Activated CD8-positive, alpha-beta T cell treated with anti-CD3 and anti-CD28 coated beads for 36 hours (primary cell): ENCODE measurements at regions not wholly inside any gene's neighbourhood (a gene's known extent, or its start where the extent isn't known, plus 50 kb on each side); places are given as distances from the start of the nearest gene placed in this dataset.

Source experiments
- ATAC-seq: fragments of 200-7000 bp; cut with Tn5 transposase; one replicate; pipeline ENCODE4 v1.10.0; 2021; ENCODE audit warnings: mild to moderate bottlenecking, moderate library complexity
- CTCF ChIA-PET: fragments of 350-600 bp; sonication (Branson Sonifier 250); formaldehyde crosslinking; loops from one replicate; lab custom pipeline; 2021; ENCODE audit warnings: antibody characterized with exemption; lab: Charles Lee
- POLR2A ChIA-PET: fragments of 350-600 bp; sonication (Branson Sonifier 250); formaldehyde crosslinking; loops from one replicate; lab custom pipeline; 2021; ENCODE audit warnings: antibody characterized with exemption; lab: Charles Lee
- DNase-seq: peaks from one replicate; pipeline ENCODE4 v3.0.0-alpha.2; 2020
- H3K27ac Mint-ChIP-seq: one replicate; pipeline ENCODE4 v1.8.0; 2021; ENCODE audit warnings: mild to moderate bottlenecking, mixed read lengths
- H3K27me3 Mint-ChIP-seq: one replicate; pipeline ENCODE4 v1.8.0; 2021; ENCODE audit warnings: mixed read lengths
- H3K36me3 Mint-ChIP-seq: one replicate; pipeline ENCODE4 v1.8.0; 2021; ENCODE audit warnings: low read depth, mixed read lengths
- H3K4me1 Mint-ChIP-seq: one replicate; pipeline ENCODE4 v1.8.0; 2021; ENCODE audit warnings: low read depth, mixed read lengths
- H3K4me3 Mint-ChIP-seq: one replicate; pipeline ENCODE4 v1.8.0; 2021; ENCODE audit warnings: mild to moderate bottlenecking, moderate library complexity, mixed read lengths
- H3K9me3 Mint-ChIP-seq: one replicate; pipeline ENCODE4 v1.8.0; 2021; ENCODE audit warnings: mixed read lengths
- intact Hi-C: fragments of 100-400 bp; cut with micrococcal nuclease; formaldehyde crosslinking; loops from one replicate; pipeline ENCODE4 v1.10.0; 2022
- TF ChIP-seq, protein P1 (sequence below): fragments of 200-600 bp; IDR thresholded peaks from one replicate; pipeline ENCODE4 v1.8.0; 2022; ENCODE audit warnings: antibody characterized with exemption, mild to moderate bottlenecking

DNA sequence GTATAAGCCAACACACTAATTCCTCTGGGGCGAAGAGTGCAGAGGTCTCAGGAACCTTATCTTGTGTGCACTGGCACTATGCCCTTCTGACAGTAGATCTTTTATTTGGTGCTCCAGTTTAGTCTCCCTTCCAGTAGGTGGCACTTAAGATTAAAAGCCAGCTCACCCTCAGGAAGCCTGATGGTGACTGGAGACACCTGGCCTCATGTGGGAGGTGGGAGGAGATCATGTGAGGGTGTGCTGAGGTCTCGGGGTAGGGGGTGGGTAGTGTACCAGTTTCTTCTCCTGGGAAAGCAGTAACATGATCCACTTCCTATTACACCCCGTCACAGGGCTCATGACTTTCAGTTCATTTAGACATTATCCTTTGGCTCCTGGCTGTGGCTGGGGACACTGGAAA lies 654.9 kb downstream of the ADCYAP1 start:
- intact Hi-C loops, result no loop called here
- no peak for DNase-seq
- Mint-ChIP-seq H3K9me3 (peaks cover 2% of the 10 kb centered on the region), H3K27me3 (peaks cover 1% of the 10 kb centered on the region), H3K27ac (no peak overlapping the region), H3K36me3 (no peaks in the 10 kb centered on the region), H3K4me1 (no peaks in the 10 kb centered on the region), H3K4me3 (no peak overlapping the region)
- ChIA-PET POLR2A (no interaction called here), CTCF (no interaction called here)
- TF ChIP-seq, protein P1, sequence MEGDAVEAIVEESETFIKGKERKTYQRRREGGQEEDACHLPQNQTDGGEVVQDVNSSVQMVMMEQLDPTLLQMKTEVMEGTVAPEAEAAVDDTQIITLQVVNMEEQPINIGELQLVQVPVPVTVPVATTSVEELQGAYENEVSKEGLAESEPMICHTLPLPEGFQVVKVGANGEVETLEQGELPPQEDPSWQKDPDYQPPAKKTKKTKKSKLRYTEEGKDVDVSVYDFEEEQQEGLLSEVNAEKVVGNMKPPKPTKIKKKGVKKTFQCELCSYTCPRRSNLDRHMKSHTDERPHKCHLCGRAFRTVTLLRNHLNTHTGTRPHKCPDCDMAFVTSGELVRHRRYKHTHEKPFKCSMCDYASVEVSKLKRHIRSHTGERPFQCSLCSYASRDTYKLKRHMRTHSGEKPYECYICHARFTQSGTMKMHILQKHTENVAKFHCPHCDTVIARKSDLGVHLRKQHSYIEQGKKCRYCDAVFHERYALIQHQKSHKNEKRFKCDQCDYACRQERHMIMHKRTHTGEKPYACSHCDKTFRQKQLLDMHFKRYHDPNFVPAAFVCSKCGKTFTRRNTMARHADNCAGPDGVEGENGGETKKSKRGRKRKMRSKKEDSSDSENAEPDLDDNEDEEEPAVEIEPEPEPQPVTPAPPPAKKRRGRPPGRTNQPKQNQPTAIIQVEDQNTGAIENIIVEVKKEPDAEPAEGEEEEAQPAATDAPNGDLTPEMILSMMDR, result no peak
- ATAC-seq, result no peak

DNA sequence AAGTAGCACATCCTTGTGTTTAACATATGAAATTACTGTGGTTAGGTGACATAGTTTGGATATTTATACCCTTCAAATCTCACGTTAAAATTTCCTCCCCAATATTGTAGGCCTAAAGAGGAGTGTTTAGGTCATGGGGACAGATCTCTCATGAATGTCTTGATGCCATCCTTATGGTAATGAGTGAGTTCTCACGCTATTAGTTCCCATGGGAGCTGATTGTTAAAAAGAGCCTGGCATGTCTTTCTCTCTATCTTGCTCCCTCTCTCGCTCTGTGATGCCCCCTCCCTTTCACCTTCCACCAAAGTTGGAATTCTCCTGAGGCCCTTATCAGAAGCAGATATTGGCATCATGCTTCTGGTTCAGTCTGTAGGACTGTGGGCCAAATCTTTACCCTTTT lies 660.1 kb downstream of the ADCYAP1 start:
- DNase-seq (no peak), ATAC-seq (no peak)
- H3K27me3 Mint-ChIP-seq, result peaks cover 1% of the 10 kb centered on the region
- H3K36me3 Mint-ChIP-seq, result no peaks in the 10 kb centered on the region
- H3K4me3 Mint-ChIP-seq, result no peak overlapping the region
- H3K4me1 Mint-ChIP-seq, result no peaks in the 10 kb centered on the region
- no peak overlapping the region for H3K27ac Mint-ChIP-seq
- TF ChIP-seq, protein P1, result no peak
- POLR2A ChIA-PET, result no interaction called here
- CTCF ChIA-PET, result no interaction called here
- intact Hi-C loops, result no loop called here
- no peaks in the 10 kb centered on the region for H3K9me3 Mint-ChIP-seq

DNA sequence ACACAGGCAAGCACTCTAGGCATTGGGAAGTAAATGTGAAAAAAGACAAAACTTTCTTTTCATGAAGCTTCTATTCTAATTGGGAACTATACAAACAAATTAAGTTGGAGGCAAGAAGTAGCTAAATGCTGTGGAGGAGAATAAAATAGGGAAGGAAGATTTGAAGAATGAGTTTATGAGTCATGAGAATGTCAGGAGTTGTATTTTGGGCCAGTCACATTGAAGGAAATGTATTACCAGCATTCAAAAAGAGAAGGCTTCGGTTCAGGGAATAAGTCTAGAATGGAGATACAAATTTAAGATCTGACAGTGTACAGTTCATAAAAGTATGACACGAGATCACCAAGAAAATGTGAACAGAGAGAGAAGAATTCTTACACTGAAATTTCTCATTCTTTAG lies 666.5 kb downstream of the ADCYAP1 start:
- no peak for DNase-seq
- intact Hi-C loops, result no loop called here
- Mint-ChIP-seq H3K36me3 (no peaks in the 10 kb centered on the region), H3K9me3 (no peaks in the 10 kb centered on the region), H3K27me3 (no peaks in the 10 kb centered on the region), H3K27ac (no peak overlapping the region), H3K4me1 (no peaks in the 10 kb centered on the region), H3K4me3 (no peak overlapping the region)
- ChIA-PET CTCF (no interaction called here), POLR2A (no interaction called here)
- ATAC-seq, result no peak
- TF ChIP-seq, protein P1, result no peak

DNA sequence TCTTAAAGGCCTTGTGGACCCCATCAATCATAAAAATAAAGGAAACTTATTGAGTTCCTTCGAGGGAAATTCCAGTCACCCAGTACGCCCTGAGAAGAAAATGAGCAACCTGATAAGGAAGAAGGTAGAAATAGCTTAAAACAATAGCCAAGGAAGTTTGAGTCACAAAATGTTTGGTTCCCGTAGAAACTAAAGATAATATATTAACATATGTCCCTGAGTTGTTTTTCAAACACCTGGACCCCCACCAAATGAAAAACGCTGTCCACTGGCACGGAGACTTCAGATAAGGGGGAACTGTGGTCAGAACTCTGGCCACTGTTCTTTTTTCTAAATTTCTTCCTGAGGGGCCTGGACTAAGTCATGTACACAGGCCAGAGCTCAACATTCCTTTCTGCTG lies 669.1 kb downstream of the ADCYAP1 start:
- intact Hi-C loops, result no loop called here
- POLR2A ChIA-PET, result no interaction called here
- CTCF ChIA-PET, result interaction anchor here (3.5 kb wide), 1 partner anchor 12 kb away, joined by 14 read pairs; no protein-coding TSS in a partner anchor
- Mint-ChIP-seq H3K9me3 (no peaks in the 10 kb centered on the region), H3K4me1 (no peaks in the 10 kb centered on the region), H3K27ac (no peak overlapping the region), H3K27me3 (no peaks in the 10 kb centered on the region), H3K36me3 (no peaks in the 10 kb centered on the region), H3K4me3 (no peak overlapping the region)
- TF ChIP-seq, protein P1, result no peak
- DNase-seq, result no peak
- ATAC-seq, result no peak

DNA sequence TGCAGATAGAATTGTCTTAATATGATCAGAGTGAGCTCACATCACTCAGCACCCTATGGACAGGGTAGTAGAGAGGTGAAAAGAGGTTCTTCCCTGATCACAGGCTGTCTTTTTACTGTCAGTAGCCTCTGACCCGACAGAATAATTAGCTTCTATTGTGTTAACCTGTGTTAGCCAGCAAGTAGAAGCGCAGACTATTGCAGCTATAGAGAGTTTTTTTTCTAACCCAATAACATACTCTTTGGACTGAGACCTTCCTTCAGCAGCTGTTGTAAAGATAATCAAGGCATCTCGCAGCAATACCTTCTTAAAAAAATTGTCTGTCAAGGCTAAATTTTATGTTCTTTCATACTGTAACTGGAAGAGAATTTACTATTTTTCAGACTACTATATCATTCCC lies 670.4 kb downstream of the ADCYAP1 start:
- ATAC-seq, result no peak
- Mint-ChIP-seq H3K27ac (no peak overlapping the region), H3K4me1 (no peaks in the 10 kb centered on the region), H3K27me3 (no peaks in the 10 kb centered on the region), H3K9me3 (no peaks in the 10 kb centered on the region), H3K36me3 (no peaks in the 10 kb centered on the region), H3K4me3 (no peak overlapping the region)
- TF ChIP-seq, protein P1, result no peak
- no peak for DNase-seq
- POLR2A ChIA-PET, result no interaction called here
- CTCF ChIA-PET, result interaction anchor here (3.5 kb wide), 1 partner anchor 11 kb away, joined by 14 read pairs; no protein-coding TSS in a partner anchor
- intact Hi-C loops, result no loop called here
